GM12872 (cell line): ENCODE measurements at regions not wholly inside any gene's neighbourhood (a gene's known extent, or its start where the extent isn't known, plus 50 kb on each side); places are given as distances from the start of the nearest gene placed in this dataset.
A peak's percentile ranks its signal among the peaks of the same experiment; 100 is the strongest.

ENCODE experiments used
- CTCF ChIP-seq: IDR thresholded peaks from 3 replicates; pipeline ENCODE4 v1.5.1; 2011; ENCODE audit warnings: low read depth, mild to moderate bottlenecking, low read length, moderate library complexity; ENCODE audit not compliant: insufficient read depth

- no peak for TF ChIP-seq CTCF
Observed at GRCh38 chr18:32553640-32554365, 83.1 kb upstream of the GAREM1 start.

GRCh38 chr18:32553174-32553573 is 82.5 kb upstream of the GAREM1 start:
- no peak for TF ChIP-seq CTCF

GRCh38 chr18:32552421-32553030 is 81.8 kb upstream of the GAREM1 start:
- peak; percentile 84 for TF ChIP-seq CTCF

- TF ChIP-seq CTCF: no peak
Observed at GRCh38 chr18:32550963-32551362, 80.3 kb upstream of the GAREM1 start.

- peak; percentile 74 for TF ChIP-seq CTCF
Observed at GRCh38 chr18:32549248-32550110, 78.8 kb upstream of the GAREM1 start.

- no peak for TF ChIP-seq CTCF
Observed at GRCh38 chr18:32548688-32549087, 78.0 kb upstream of the GAREM1 start.

GRCh38 chr18:32545631-32546030 is 74.9 kb upstream of the GAREM1 start:
- no peak for TF ChIP-seq CTCF
